ENCODE measurements at regions not wholly inside any gene's neighbourhood (a gene's known extent, or its start where the extent isn't known, plus 50 kb on each side); places are given as distances from the start of the nearest gene placed in this dataset.

- no peak overlapping the region for H3K4me3 ChIP-seq (ENCODE audit: low read length)
- ChIA-PET CTCF (interaction anchor here (0.7 to 1.5 kb wide), 2 partner anchors 9 to 21 kb away, joined by 3 read pairs; no protein-coding TSS in a partner anchor), POLR2A (no interaction called here)
- Mint-ChIP-seq H3K9me3 (no peaks in the 10 kb centered on the region), H3K27me3 (peaks cover 4 to 5% of the 10 kb centered on the region in 2 donors), H3K27ac (no peak overlapping the region), H3K36me3 (no peaks in the 10 kb centered on the region), H3K4me1 (peaks cover 2 to 6% (median 5%) of the 10 kb centered on the region in 3 donors), H3K4me3 (no peak overlapping the region)
- no peaks in the 10 kb centered on the region for H3K27me3 ChIP-seq (ENCODE audit: insufficient read depth, low read length, poor library complexity, severe bottlenecking)
- H3K9me3 ChIP-seq (ENCODE audit: low read length) = no peaks in the 10 kb centered on the region
- peaks cover 5% of the 10 kb centered on the region for H3K4me1 ChIP-seq (ENCODE audit: insufficient read depth, low read length)
- H3K36me3 ChIP-seq (ENCODE audit: insufficient read depth, low read length) = no peaks in the 10 kb centered on the region
- no peak for DNase-seq
- no peak overlapping the region for H3K27ac ChIP-seq (ENCODE audit: low read depth, low read length)
Measured at GRCh38 chr4:128456171-128456570, 168.6 kb upstream of the PGRMC2 start.

DNA sequence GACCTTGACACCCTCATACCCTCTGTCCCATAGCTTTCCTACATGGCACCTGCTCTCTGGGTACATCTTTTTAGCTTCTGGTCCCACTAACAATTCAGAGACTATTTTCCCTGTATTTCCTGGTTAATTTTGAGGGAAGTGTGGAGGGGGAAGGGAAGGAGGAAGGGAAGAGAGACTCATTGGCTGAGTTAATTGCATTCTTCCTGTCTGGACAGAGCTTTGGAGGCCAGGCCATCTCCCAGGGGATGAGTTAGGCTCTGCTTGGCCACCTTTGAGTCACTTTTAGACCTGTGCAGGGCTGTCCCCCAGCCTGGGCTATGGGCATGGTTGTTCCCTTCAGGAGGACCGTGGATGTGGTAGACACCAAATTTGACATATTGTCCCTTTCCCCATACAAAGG, 167.9 kb upstream of the PGRMC2 start:
- Histone ChIP-seq H3K4me3 (ENCODE audit: low read length) (no peak overlapping the region), H3K27ac (ENCODE audit: low read depth, low read length) (no peak overlapping the region), H3K27me3 (ENCODE audit: insufficient read depth, low read length, poor library complexity, severe bottlenecking) (no peaks in the 10 kb centered on the region), H3K36me3 (ENCODE audit: insufficient read depth, low read length) (no peaks in the 10 kb centered on the region), H3K4me1 (ENCODE audit: insufficient read depth, low read length) (peaks cover 5% of the 10 kb centered on the region), H3K9me3 (ENCODE audit: low read length) (no peaks in the 10 kb centered on the region)
- Mint-ChIP-seq H3K27ac (no peak overlapping the region), H3K36me3 (no peaks in the 10 kb centered on the region), H3K9me3 (no peaks in the 10 kb centered on the region), H3K27me3 (peaks cover 4 to 5% of the 10 kb centered on the region in 2 donors), H3K4me1 (peaks cover 2 to 6% (median 5%) of the 10 kb centered on the region in 3 donors), H3K4me3 (no peak overlapping the region)
- CTCF ChIA-PET = interaction anchor here (1.3 to 1.7 kb wide), 3 partner anchors 17 to 37 kb away, joined by 3 to 4 read pairs (median 3); no protein-coding TSS in a partner anchor
- POLR2A ChIA-PET = no interaction called here
- DNase-seq = no peak

DNA sequence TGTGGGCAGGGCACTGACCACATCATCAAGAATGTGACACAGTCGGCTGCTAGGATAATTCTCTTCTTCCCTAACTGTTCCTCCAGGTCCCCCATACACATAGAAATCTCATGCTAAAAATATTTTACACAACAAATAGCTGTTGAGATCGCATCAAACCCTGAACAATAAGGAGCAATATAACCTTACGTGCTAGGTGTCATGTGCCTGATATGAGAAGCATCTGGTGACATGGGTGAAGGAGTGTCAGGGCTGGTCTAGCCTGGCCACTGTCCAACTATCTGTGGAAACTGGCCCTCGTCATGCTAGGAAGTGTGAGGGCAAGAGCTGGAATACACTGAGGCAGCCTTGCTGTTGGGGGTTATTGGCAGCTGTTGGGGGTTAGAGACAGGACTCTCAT, 167.3 kb upstream of the PGRMC2 start:
- H3K4me1 Mint-ChIP-seq = peaks cover 2 to 6% (median 5%) of the 10 kb centered on the region in 3 donors
- H3K4me3 Mint-ChIP-seq = no peak overlapping the region
- ChIA-PET CTCF (interaction anchor here (0.7 to 1.7 kb wide), 8 partner anchors 9 to 408 kb away, joined by 3 to 6 read pairs (median 3); no protein-coding TSS in a partner anchor), POLR2A (interaction anchor here (1.0 kb wide), 1 partner anchor 355 kb away, joined by 3 read pairs; no protein-coding TSS in a partner anchor)
- Histone ChIP-seq H3K4me1 (ENCODE audit: insufficient read depth, low read length) (peaks cover 5% of the 10 kb centered on the region), H3K27me3 (ENCODE audit: insufficient read depth, low read length, poor library complexity, severe bottlenecking) (no peaks in the 10 kb centered on the region), H3K36me3 (ENCODE audit: insufficient read depth, low read length) (no peaks in the 10 kb centered on the region), H3K27ac (ENCODE audit: low read depth, low read length) (no peak overlapping the region), H3K4me3 (ENCODE audit: low read length) (no peak overlapping the region), H3K9me3 (ENCODE audit: low read length) (no peaks in the 10 kb centered on the region)
- no peaks in the 10 kb centered on the region for H3K9me3 Mint-ChIP-seq
- DNase-seq = no peak
- H3K36me3 Mint-ChIP-seq = no peaks in the 10 kb centered on the region
- H3K27ac Mint-ChIP-seq = no peak overlapping the region
- peaks cover 4 to 5% of the 10 kb centered on the region in 2 donors for H3K27me3 Mint-ChIP-seq

GRCh38 chr4:128454281-128454871, 166.8 kb upstream of the PGRMC2 start:
- Histone ChIP-seq H3K36me3 (ENCODE audit: insufficient read depth, low read length) (no peaks in the 10 kb centered on the region), H3K9me3 (ENCODE audit: low read length) (no peaks in the 10 kb centered on the region), H3K4me3 (ENCODE audit: low read length) (no peak overlapping the region), H3K4me1 (ENCODE audit: insufficient read depth, low read length) (peaks cover 5% of the 10 kb centered on the region), H3K27me3 (ENCODE audit: insufficient read depth, low read length, poor library complexity, severe bottlenecking) (no peaks in the 10 kb centered on the region), H3K27ac (ENCODE audit: low read depth, low read length) (no peak overlapping the region)
- ChIA-PET POLR2A (interaction anchor here (1.0 kb wide), 1 partner anchor 356 kb away, joined by 3 read pairs; no protein-coding TSS in a partner anchor), CTCF (interaction anchor here (0.7 to 1.7 kb wide), 8 partner anchors 9 to 409 kb away, joined by 3 to 6 read pairs (median 3); no protein-coding TSS in a partner anchor)
- Mint-ChIP-seq H3K27me3 (peaks cover 5 to 6% of the 10 kb centered on the region in 2 donors), H3K27ac (peak overlapping the region in 1 of 8 donors; percentile 89), H3K36me3 (no peaks in the 10 kb centered on the region), H3K4me3 (no peak overlapping the region), H3K9me3 (no peaks in the 10 kb centered on the region), H3K4me1 (peaks cover 2 to 6% (median 5%) of the 10 kb centered on the region in 3 donors)
- DNase-seq = peak; percentile 12 to 69 (median 22)

DNA sequence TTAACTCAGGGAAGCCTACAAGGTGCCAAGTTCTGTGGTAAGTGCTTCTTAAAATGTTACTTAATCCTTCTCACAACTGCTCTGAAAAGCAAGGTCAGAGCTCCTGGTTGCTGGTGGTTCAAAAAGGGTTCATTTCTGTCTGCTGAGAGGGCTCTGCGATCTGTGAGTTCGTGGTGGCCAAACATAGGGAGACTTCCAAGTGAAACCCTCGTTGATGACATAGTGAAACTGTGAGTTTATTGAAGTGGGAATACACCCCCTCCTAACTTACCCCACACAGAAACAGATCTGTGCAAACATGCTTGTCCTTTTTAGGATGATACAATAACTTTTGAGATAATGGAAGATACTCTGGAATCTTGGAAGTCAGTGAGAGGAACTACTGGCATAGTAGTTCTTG, 164.8 kb upstream of the PGRMC2 start:
- CTCF ChIA-PET = interaction anchor here (0.5 to 1.4 kb wide), 2 partner anchors 9 to 262 kb away, joined by 3 to 4 read pairs; no protein-coding TSS in a partner anchor

DNA sequence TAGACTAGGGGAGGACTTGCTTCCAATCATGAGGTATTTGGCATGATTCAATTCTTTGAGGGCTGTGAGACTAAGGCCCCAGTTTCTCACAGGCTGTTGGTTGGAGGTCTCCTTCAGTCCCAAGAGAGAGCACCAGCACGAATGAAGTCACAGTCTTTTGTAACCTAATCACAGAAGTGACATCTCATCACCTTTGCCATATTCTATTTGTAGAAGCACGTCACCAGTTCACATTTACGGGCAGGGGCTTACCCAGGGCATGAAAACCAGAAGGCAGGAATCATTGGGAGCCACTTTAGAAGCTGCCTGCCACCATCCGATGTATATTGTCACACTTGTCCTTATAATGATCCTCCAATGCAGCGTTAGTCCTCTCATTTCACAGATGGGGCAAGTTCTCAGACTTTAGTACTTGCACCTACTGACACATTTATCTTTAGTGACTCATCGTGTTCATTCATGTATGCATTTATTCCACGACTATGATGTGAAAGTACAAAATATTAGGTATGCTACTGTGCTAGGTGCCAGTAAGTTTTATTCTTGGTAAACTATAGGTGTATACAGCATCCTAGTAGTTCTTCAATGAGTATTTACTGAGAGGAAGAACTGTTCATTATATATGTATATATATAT, 163.8 kb upstream of the PGRMC2 start:
- Histone ChIP-seq H3K4me3 (ENCODE audit: low read length) (no peak overlapping the region), H3K4me1 (ENCODE audit: insufficient read depth, low read length) (peaks cover 5% of the 10 kb centered on the region), H3K36me3 (ENCODE audit: insufficient read depth, low read length) (no peaks in the 10 kb centered on the region), H3K9me3 (ENCODE audit: low read length) (no peaks in the 10 kb centered on the region), H3K27ac (ENCODE audit: low read depth, low read length) (no peak overlapping the region), H3K27me3 (ENCODE audit: insufficient read depth, low read length, poor library complexity, severe bottlenecking) (no peaks in the 10 kb centered on the region)
- Mint-ChIP-seq H3K4me1 (peaks cover 2 to 6% (median 5%) of the 10 kb centered on the region in 3 donors), H3K9me3 (peaks cover 0 to 4% (median 0%) of the 10 kb centered on the region in 5 donors), H3K27me3 (peaks cover 6 to 8% of the 10 kb centered on the region in 2 donors), H3K4me3 (no peak overlapping the region), H3K36me3 (peaks cover 0 to 4% (median 0%) of the 10 kb centered on the region in 3 donors), H3K27ac (no peak overlapping the region)
- ChIA-PET CTCF (no interaction called here), POLR2A (no interaction called here)
- DNase-seq = no peak

More for the DNA sequence above, 164.8 kb upstream of the PGRMC2 start:
- Histone ChIP-seq H3K4me1 (ENCODE audit: insufficient read depth, low read length) (peaks cover 5% of the 10 kb centered on the region), H3K27ac (ENCODE audit: low read depth, low read length) (no peak overlapping the region), H3K4me3 (ENCODE audit: low read length) (no peak overlapping the region), H3K27me3 (ENCODE audit: insufficient read depth, low read length, poor library complexity, severe bottlenecking) (no peaks in the 10 kb centered on the region), H3K36me3 (ENCODE audit: insufficient read depth, low read length) (no peaks in the 10 kb centered on the region), H3K9me3 (ENCODE audit: low read length) (no peaks in the 10 kb centered on the region)
- Mint-ChIP-seq H3K27me3 (peaks cover 5 to 6% of the 10 kb centered on the region in 2 donors), H3K36me3 (no peaks in the 10 kb centered on the region), H3K4me3 (no peak overlapping the region), H3K27ac (no peak overlapping the region), H3K9me3 (no peaks in the 10 kb centered on the region), H3K4me1 (peaks cover 2 to 6% (median 5%) of the 10 kb centered on the region in 3 donors)
- DNase-seq = no peak
- POLR2A ChIA-PET = no interaction called here

- ChIA-PET POLR2A (no interaction called here), CTCF (no interaction called here)
- H3K4me3 Mint-ChIP-seq = no peak overlapping the region
- no peaks in the 10 kb centered on the region for H3K36me3 ChIP-seq (ENCODE audit: insufficient read depth, low read length)
- H3K9me3 ChIP-seq (ENCODE audit: low read length) = no peaks in the 10 kb centered on the region
- H3K27ac ChIP-seq (ENCODE audit: low read depth, low read length) = no peak overlapping the region
- H3K4me1 ChIP-seq (ENCODE audit: insufficient read depth, low read length) = peaks cover 5% of the 10 kb centered on the region
- H3K4me1 Mint-ChIP-seq = peaks cover 2 to 6% (median 5%) of the 10 kb centered on the region in 3 donors
- no peaks in the 10 kb centered on the region for H3K27me3 ChIP-seq (ENCODE audit: insufficient read depth, low read length, poor library complexity, severe bottlenecking)
- DNase-seq = no peak
- H3K9me3 Mint-ChIP-seq = peaks cover 3 to 4% (median 3%) of the 10 kb centered on the region in 5 donors
- peak overlapping the region in 1 of 8 donors; percentile 44 for H3K27ac Mint-ChIP-seq
- H3K36me3 Mint-ChIP-seq = peaks cover 0 to 7% (median 2%) of the 10 kb centered on the region in 3 donors
- H3K4me3 ChIP-seq (ENCODE audit: low read length) = no peak overlapping the region
- peaks cover 6 to 11% of the 10 kb centered on the region in 2 donors for H3K27me3 Mint-ChIP-seq
Measured at GRCh38 chr4:128450326-128451120, 162.9 kb upstream of the PGRMC2 start.
